ENCODE measurements at regions not wholly inside any gene's neighbourhood (a gene's known extent, or its start where the extent isn't known, plus 50 kb on each side); places are given as distances from the start of the nearest gene placed in this dataset.
"Not testable (repeated sequence)": the region's sequence is repeated elsewhere in the genome, so short reads cannot be mapped to it uniquely, and the experiment has no call there.

- no peak for DNase-seq (ENCODE audit: low read depth in 4 of 4, low spot score in 3 of 4)
Observed at GRCh38 chr22:26801449-26801848, 144.1 kb downstream of the MIAT start.

- DNase-seq (ENCODE audit: low read depth in 4 of 4, low spot score in 3 of 4), result no peak
Observed at GRCh38 chr22:26804315-26804714, 146.9 kb downstream of the MIAT start.

DNA sequence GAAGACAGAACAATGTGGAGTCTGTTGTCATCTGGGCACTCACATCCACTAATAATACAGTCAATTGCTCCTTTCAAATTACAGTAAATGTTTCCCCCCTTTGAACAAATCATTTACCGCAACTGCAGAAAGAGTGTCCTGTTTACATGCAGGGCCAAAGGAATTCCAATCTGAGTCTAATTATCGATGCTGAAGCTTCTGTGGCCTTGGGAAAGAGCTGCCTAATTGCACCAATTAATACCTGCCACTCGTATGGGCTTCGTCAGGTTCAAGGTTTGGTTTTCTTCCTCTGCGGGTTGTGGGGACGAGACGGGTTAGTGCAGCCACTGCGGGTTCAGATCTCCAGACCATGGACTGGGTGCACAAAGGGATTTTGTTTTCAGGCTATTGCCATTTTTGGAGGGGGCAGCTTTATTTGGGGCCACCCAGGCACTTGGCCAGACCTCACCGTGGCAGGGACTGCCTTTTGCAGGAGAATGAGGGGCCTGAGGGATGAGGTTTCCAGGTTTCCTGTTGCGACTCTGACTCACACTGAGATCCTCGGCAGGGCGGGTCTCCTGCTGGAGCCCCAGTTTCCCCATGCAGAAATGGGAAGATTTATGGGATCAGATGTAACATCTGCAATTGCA lies 147.6 kb downstream of the MIAT start:
- no peak for DNase-seq (ENCODE audit: low read depth in 4 of 4, low spot score in 3 of 4)

- DNase-seq (ENCODE audit: low read depth in 4 of 4, low spot score in 3 of 4), result no peak
Observed at GRCh38 chr22:26806445-26807175, 149.2 kb downstream of the MIAT start.

- DNase-seq (ENCODE audit: low read depth in 4 of 4, low spot score in 3 of 4), result no peak
Observed at GRCh38 chr22:26811647-26811992, 154.2 kb downstream of the MIAT start.

DNA sequence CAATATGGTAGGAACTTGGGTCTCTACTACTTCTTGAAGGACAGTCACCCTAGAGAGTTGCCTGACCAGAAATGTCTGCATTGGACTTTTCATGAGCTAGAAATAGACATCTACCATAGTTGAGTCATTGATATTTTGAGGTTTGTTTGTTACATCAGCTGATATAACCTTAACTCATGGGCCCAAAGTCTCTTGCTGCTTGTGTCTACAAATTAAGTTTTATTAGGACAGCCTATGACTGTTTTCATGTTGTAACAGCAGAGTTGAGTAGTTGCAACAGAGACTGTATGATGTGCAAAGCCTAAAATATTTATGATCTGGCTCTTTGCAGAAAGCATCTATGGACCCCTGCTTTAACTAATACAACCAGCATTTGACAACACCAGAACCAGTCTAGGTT lies 155.3 kb downstream of the MIAT start:
- no peak for DNase-seq (ENCODE audit: low read depth in 4 of 4, low spot score in 3 of 4)

- DNase-seq (ENCODE audit: low read depth in 4 of 4, low spot score in 3 of 4), result no peak
Observed at GRCh38 chr22:26816726-26817125, 159.3 kb downstream of the MIAT start.

DNA sequence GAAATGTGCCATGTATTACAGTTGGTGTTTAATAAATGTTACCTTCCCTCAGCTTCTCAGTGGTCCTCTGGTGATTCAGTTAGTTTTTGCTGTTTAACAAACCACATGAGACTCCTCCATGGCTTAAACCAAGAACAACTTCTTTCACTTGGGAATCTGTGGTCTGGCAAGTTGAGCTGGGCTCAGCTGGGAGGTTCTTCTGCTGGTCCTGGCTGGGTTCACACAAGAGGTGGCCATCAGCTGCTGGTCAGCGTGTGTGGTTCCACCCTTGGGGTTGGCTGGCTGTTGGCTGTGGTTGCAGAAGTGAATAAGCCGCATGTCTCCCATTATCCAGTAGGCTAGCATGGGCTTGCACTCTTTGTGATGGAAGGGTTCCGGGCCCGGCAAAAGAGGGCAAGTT lies 160.5 kb downstream of the MIAT start:
- DNase-seq (ENCODE audit: low read depth in 4 of 4, low spot score in 3 of 4), result no peak

GRCh38 chr22:26821854-26822253 lies 164.5 kb downstream of the MIAT start:
- DNase-seq (ENCODE audit: low read depth in 4 of 4, low spot score in 3 of 4), result no peak

- DNase-seq (ENCODE audit: low read depth in 4 of 4, low spot score in 3 of 4), result no peak
Observed at GRCh38 chr22:26822313-26822712, 164.9 kb downstream of the MIAT start.

DNA sequence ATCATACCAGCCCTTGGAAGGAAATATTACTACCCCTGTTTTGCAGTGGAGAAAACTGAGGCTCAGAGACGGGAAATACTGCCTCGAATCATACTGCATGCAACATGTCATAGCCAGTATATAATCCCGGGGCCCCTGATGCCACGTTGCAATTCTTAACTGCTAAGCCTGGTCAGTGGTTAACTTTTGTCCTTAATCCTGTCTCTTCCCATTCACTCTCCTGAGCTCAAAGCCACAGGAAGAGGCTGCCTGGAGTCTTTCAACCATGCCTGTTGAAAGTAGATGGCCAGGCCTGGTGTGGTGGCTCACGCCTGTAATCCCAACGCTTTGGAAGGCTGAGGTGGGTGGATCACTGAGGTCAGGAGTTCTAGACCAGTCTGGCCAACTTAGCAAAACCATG lies 166.6 kb downstream of the MIAT start:
- DNase-seq (ENCODE audit: low read depth in 4 of 4, low spot score in 3 of 4), result no peak

- DNase-seq (ENCODE audit: low read depth in 4 of 4, low spot score in 3 of 4), result no peak
Observed at GRCh38 chr22:26825960-26826935, 168.9 kb downstream of the MIAT start.

DNA sequence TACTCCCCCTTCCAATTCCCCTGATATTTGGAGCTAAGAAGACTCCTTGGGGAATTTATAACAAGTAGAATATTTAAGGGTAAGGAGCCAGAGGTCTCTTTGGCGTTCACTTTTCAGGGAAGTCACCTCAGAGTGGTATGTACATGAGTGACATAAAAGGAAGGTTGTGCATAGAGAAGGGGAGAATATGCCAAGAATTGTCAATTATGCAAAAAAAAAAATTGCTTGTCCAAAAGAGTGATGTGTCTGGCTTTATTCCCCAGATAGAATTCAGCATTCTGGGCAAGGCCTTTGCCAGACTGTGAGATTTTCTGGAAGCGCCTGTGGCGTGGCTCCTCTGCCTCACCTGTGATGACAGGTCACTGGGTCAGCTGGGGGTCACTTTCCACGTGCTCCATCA lies 170.2 kb downstream of the MIAT start:
- DNase-seq (ENCODE audit: low read depth in 4 of 4, low spot score in 3 of 4), result no peak

DNA sequence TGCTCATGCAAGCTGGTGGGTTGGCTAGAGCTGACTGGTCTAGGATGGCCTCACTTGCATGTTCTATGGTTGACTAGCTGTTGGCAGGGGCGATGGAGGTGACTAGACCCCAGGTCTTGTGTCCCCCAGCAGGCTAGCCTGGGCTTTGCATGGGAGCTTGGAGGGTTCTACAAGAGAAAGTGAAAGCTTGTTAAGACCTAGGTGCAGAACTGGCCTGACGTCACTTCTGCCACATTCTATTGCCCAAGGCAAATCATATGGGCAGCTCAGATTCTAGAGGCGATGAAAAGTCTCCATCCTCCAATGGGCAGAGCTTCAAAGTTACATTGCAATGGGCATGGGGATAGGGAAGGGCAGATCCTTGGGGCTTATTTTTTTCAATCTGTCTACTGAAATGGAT lies 170.9 kb downstream of the MIAT start:
- DNase-seq (ENCODE audit: low read depth in 4 of 4, low spot score in 3 of 4), result no peak

GRCh38 chr22:26830837-26831236 lies 173.4 kb downstream of the MIAT start:
- DNase-seq (ENCODE audit: low read depth in 4 of 4, low spot score in 3 of 4), result no peak

DNA sequence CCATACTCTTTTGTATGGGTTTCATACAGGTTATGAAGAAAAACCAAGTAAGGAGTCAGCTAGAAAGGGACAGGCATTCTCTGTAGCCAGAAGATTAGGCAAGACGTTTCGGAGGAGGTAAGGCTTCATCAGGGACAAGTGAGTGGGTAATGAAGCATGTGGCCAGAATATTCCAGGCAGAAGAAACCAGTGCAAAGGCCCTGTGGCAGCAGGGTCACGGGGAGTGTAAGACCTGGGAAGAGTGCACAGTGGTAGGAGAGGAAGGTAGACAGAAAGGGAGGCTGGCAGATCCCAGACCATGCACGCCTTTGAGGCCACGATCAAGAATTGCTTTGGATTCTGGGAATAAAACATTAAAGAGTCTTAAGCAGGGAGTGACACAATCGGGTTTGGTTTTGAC lies 177.6 kb downstream of the MIAT start:
- DNase-seq (ENCODE audit: low read depth in 4 of 4, low spot score in 3 of 4), result no peak

- no peak for DNase-seq (ENCODE audit: low read depth in 4 of 4, low spot score in 3 of 4)
Observed at GRCh38 chr22:26835929-26836528, 178.6 kb downstream of the MIAT start.

DNA sequence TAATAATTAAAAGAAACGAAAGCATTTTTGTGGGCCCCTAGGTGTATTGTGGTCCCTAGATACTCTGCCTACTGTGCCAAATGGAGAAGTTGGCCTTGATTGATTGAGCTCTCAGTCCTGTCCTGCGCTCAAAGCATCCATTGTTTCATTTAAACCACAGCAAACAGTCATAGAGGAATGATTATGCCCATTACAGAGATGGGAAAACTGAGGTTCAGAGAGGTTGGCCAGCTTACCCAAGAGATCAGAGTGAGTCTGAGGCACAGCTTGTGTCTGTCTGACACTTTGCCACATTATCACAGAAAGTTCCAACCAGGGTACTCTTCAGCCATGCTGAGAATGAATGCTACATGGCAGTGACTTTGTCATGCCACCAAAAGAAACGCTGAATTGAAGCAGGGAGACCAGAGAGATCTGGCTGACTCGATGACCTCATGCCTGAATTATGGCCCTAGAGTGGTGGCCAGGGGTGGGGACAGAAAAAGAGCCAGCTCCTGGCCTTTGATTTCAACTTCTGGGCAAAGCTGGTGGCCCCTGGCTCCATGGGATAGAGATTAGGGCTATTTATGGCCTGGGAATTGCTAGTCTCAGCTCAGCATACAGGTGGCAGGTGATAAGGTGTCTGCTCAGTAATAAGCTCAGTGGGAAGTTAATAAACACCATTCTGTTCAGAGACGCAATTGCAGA lies 180.5 kb downstream of the MIAT start:
- DNase-seq (ENCODE audit: low read depth in 4 of 4, low spot score in 3 of 4), result no peak

- no peak for DNase-seq (ENCODE audit: low read depth in 4 of 4, low spot score in 3 of 4)
Observed at GRCh38 chr22:26838471-26838825, 181.1 kb downstream of the MIAT start.

DNA sequence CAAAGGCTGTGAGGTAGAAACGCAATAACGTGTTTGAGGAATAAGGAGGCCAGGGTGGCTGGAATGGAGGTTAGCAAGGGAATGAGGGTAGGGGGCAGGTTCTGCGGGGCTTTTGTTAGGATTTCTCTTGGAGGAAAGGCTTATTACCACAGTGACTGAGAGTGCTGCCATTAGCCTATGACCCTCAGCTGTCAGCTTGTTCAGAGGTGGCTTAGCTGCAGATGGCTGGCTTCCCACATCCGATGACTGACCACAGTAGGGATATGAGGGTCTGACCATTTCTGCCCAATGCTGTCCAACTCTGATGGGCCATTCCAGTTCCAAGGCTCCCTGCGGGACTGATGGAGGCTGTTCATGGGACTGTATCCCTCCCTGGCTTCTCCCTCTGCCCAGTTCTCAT lies 181.8 kb downstream of the MIAT start:
- DNase-seq (ENCODE audit: low read depth in 4 of 4, low spot score in 3 of 4), result no peak

DNA sequence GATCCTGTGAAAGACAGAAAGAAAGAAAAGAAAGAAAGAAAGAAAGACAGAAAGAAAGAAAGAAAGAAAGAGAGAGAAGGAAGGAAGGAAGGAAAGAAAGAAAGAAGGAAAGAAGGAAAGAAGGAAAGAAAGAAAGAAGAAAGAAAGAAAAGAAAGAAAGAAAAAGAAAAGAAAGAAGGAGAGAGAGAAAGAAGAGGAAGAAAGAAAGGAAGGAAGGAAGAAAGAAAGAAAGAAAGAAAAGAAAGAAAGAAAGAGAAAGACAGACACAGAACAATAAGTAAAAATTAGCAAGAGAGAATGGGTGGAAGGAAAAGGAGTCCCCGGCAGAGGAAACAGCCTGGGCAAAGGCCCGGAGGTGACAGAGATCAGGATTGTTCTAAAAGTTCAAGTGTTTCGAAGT lies 183.4 kb downstream of the MIAT start:
- DNase-seq (ENCODE audit: low read depth in 4 of 4, low spot score in 3 of 4), result not testable (repeated sequence)

All from left renal pelvis (tissue), 4 donors.